ENCODE measurements at regions not wholly inside any gene's neighbourhood (a gene's known extent, or its start where the extent isn't known, plus 50 kb on each side); places are given as distances from the start of the nearest gene placed in this dataset.

DNA sequence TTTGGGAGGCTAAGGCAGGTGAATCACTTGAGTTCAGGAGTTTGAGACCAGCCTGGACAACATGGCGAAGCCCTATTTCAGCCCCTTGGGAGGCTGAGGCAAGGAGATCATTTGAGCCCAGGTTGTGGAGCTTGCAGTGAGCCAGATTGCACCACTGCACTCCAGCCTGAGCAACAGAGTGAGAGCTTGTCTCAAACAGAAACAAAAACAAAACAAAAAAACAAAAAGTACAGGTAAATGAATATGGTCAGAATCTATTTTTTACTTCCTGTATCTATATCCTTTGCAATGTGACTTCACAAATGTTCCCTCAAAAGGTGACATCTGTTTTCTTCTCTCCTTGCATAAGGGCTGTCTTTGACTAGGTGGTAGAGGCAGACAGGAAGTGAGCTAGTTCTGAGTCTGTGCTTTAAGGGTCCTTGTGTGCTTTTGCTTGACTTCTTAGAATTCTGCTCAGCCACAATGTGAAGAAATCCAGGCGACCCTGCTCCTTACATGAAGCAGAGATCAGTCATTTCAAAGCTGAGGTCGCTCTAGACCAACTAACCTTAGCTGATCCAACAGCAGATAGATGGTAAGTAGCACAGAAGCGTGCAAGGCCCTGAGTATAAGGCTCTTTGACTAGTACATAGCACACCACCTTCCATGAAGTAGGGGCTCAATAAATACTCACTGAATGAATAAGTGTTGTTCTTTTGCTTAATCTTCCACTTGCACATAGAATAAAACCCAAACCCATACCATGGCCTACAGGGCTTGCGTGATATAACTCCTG is 423.2 kb upstream of the PCDH15 start:
- no peak overlapping the region for H3K4me2 ChIP-seq (ENCODE audit: low read length)
- TF ChIP-seq, protein P1, sequence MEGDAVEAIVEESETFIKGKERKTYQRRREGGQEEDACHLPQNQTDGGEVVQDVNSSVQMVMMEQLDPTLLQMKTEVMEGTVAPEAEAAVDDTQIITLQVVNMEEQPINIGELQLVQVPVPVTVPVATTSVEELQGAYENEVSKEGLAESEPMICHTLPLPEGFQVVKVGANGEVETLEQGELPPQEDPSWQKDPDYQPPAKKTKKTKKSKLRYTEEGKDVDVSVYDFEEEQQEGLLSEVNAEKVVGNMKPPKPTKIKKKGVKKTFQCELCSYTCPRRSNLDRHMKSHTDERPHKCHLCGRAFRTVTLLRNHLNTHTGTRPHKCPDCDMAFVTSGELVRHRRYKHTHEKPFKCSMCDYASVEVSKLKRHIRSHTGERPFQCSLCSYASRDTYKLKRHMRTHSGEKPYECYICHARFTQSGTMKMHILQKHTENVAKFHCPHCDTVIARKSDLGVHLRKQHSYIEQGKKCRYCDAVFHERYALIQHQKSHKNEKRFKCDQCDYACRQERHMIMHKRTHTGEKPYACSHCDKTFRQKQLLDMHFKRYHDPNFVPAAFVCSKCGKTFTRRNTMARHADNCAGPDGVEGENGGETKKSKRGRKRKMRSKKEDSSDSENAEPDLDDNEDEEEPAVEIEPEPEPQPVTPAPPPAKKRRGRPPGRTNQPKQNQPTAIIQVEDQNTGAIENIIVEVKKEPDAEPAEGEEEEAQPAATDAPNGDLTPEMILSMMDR (IDR thresholded peaks at IDR 0.05; ENCODE audit: insufficient read depth, low read depth, low read length) = no peak
- TF ChIP-seq EZH2 (IDR thresholded peaks at IDR 0.05; ENCODE audit: insufficient read depth, low read length) = no peak
- no peak overlapping the region for H3K9ac ChIP-seq (ENCODE audit: low read length)
- H2AFZ ChIP-seq (ENCODE audit: low read depth, low read length) = peak overlapping the region; percentile 11
- H3K4me1 ChIP-seq (ENCODE audit: insufficient read depth, low read length) = no peaks in the 10 kb centered on the region
- no peak overlapping the region for H3K4me3 Mint-ChIP-seq (ENCODE audit: unreplicated experiment)
- H3K27me3 ChIP-seq (ENCODE audit: insufficient read depth, low read length) = no peaks in the 10 kb centered on the region
- H3K27me3 Mint-ChIP-seq (ENCODE audit: low read depth, unreplicated experiment) = no peaks in the 10 kb centered on the region
- H3K79me2 ChIP-seq (ENCODE audit: insufficient read depth, low read length) = no peaks in the 10 kb centered on the region
- H4K20me1 ChIP-seq (ENCODE audit: insufficient read depth, low read length) = no peaks in the 10 kb centered on the region
- H3K4me3 ChIP-seq (ENCODE audit: insufficient read depth, low read depth, low read length) = no peak overlapping the region
- FAIRE-seq (no peak), DNase-seq (ENCODE audit: low read depth) (no peak)
- H3K4me1 Mint-ChIP-seq (ENCODE audit: low read depth, unreplicated experiment) = no peaks in the 10 kb centered on the region
- no peak overlapping the region for H3K27ac ChIP-seq (ENCODE audit: low read depth, low read length)
- H3K36me3 ChIP-seq (ENCODE audit: insufficient read depth, low read length) = no peaks in the 10 kb centered on the region
- H3K9me3 ChIP-seq (ENCODE audit: insufficient read depth, low read depth, low read length) = no peaks in the 10 kb centered on the region
- H3K9me3 Mint-ChIP-seq (ENCODE audit: unreplicated experiment) = no peaks in the 10 kb centered on the region
- no peak overlapping the region for H3K27ac Mint-ChIP-seq (ENCODE audit: unreplicated experiment)
- H3K36me3 Mint-ChIP-seq (ENCODE audit: low read depth, unreplicated experiment) = no peaks in the 10 kb centered on the region

DNA sequence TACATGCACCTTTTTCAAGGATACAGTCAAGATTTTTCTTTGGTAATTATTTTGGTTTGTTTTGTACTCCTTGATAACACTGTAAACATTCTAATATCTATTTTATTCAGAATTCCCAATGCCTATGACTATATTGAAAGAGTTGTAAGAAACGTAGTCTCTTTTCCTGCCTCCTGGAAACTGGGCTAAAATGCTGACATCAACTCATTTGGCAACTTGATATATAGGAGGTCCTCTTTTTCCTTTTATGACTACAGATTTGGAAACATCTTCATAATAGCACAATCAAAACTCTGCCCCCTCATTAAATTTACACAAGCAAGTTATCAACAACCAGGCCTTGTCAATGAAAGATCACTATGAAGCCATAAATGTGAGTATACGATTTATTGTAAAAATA is 422.3 kb upstream of the PCDH15 start:
- DNase-seq (ENCODE audit: low read depth) (no peak), FAIRE-seq (no peak)
- no peak overlapping the region for H3K9ac ChIP-seq (ENCODE audit: low read length)
- H3K4me3 Mint-ChIP-seq (ENCODE audit: unreplicated experiment) = no peak overlapping the region
- H3K4me1 ChIP-seq (ENCODE audit: insufficient read depth, low read length) = no peaks in the 10 kb centered on the region
- H3K36me3 Mint-ChIP-seq (ENCODE audit: low read depth, unreplicated experiment) = no peaks in the 10 kb centered on the region
- no peaks in the 10 kb centered on the region for H3K9me3 ChIP-seq (ENCODE audit: insufficient read depth, low read depth, low read length)
- H3K79me2 ChIP-seq (ENCODE audit: insufficient read depth, low read length) = no peaks in the 10 kb centered on the region
- no peak overlapping the region for H3K4me2 ChIP-seq (ENCODE audit: low read length)
- H3K27ac ChIP-seq (ENCODE audit: low read depth, low read length) = no peak overlapping the region
- H3K36me3 ChIP-seq (ENCODE audit: insufficient read depth, low read length) = no peaks in the 10 kb centered on the region
- no peaks in the 10 kb centered on the region for H3K4me1 Mint-ChIP-seq (ENCODE audit: low read depth, unreplicated experiment)
- H3K9me3 Mint-ChIP-seq (ENCODE audit: unreplicated experiment) = no peaks in the 10 kb centered on the region
- H3K27me3 Mint-ChIP-seq (ENCODE audit: low read depth, unreplicated experiment) = no peaks in the 10 kb centered on the region
- TF ChIP-seq, protein P1 (IDR thresholded peaks at IDR 0.05; ENCODE audit: insufficient read depth, low read depth, low read length) = no peak
- no peak for TF ChIP-seq EZH2 (IDR thresholded peaks at IDR 0.05; ENCODE audit: insufficient read depth, low read length)
- H3K4me3 ChIP-seq (ENCODE audit: insufficient read depth, low read depth, low read length) = no peak overlapping the region
- no peak overlapping the region for H3K27ac Mint-ChIP-seq (ENCODE audit: unreplicated experiment)
- no peak overlapping the region for H2AFZ ChIP-seq (ENCODE audit: low read depth, low read length)
- H3K27me3 ChIP-seq (ENCODE audit: insufficient read depth, low read length) = no peaks in the 10 kb centered on the region
- no peaks in the 10 kb centered on the region for H4K20me1 ChIP-seq (ENCODE audit: insufficient read depth, low read length)

DNA sequence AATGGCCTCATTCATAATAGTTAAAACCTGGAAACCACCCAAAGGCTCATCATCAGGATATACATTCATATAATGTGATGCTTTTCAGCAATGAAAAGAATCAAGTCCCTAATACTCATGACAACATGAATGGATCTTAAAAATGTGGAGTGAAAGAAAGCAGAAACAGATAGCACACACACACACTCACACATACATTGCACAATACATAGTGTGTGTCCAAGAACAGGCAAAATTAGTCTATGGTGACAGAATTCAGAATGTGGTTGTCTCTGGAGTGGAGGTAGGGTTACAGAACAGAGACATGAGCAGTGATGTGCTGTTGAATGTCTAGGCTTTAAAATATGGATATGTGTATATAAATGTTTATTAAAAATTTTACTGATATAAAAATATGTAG is 419.9 kb upstream of the PCDH15 start:
- no peak for DNase-seq (ENCODE audit: low read depth)
- no peak for FAIRE-seq
- no peaks in the 10 kb centered on the region for H3K36me3 Mint-ChIP-seq (ENCODE audit: low read depth, unreplicated experiment)
- H3K27me3 ChIP-seq (ENCODE audit: insufficient read depth, low read length) = no peaks in the 10 kb centered on the region
- H4K20me1 ChIP-seq (ENCODE audit: insufficient read depth, low read length) = no peaks in the 10 kb centered on the region
- H3K9ac ChIP-seq (ENCODE audit: low read length) = no peak overlapping the region
- no peaks in the 10 kb centered on the region for H3K79me2 ChIP-seq (ENCODE audit: insufficient read depth, low read length)
- H2AFZ ChIP-seq (ENCODE audit: low read depth, low read length) = no peak overlapping the region
- H3K4me1 ChIP-seq (ENCODE audit: insufficient read depth, low read length) = no peaks in the 10 kb centered on the region
- H3K27me3 Mint-ChIP-seq (ENCODE audit: low read depth, unreplicated experiment) = no peaks in the 10 kb centered on the region
- H3K4me3 ChIP-seq (ENCODE audit: insufficient read depth, low read depth, low read length) = no peak overlapping the region
- H3K27ac Mint-ChIP-seq (ENCODE audit: unreplicated experiment) = no peak overlapping the region
- no peak overlapping the region for H3K4me3 Mint-ChIP-seq (ENCODE audit: unreplicated experiment)
- H3K36me3 ChIP-seq (ENCODE audit: insufficient read depth, low read length) = no peaks in the 10 kb centered on the region
- H3K4me1 Mint-ChIP-seq (ENCODE audit: low read depth, unreplicated experiment) = no peaks in the 10 kb centered on the region
- no peak overlapping the region for H3K27ac ChIP-seq (ENCODE audit: low read depth, low read length)
- H3K9me3 Mint-ChIP-seq (ENCODE audit: unreplicated experiment) = no peaks in the 10 kb centered on the region
- H3K4me2 ChIP-seq (ENCODE audit: low read length) = no peak overlapping the region
- H3K9me3 ChIP-seq (ENCODE audit: insufficient read depth, low read depth, low read length) = no peaks in the 10 kb centered on the region
- TF ChIP-seq, protein P1 (IDR thresholded peaks at IDR 0.05; ENCODE audit: insufficient read depth, low read depth, low read length) = no peak
- no peak for TF ChIP-seq EZH2 (IDR thresholded peaks at IDR 0.05; ENCODE audit: insufficient read depth, low read length)

Measured in astrocyte (in vitro differentiated cells and primary cell).